ENCODE measurements at regions not wholly inside any gene's neighbourhood (a gene's known extent, or its start where the extent isn't known, plus 50 kb on each side); places are given as distances from the start of the nearest gene placed in this dataset.

- no peaks in the 10 kb centered on the region for H3K27me3 ChIP-seq (ENCODE audit: control insufficient read depth, insufficient read depth, low read length)
- H3K9ac ChIP-seq (ENCODE audit: low read depth, low read length): no peak overlapping the region
- H4K5ac ChIP-seq (ENCODE audit: low read depth, low read length): no peak overlapping the region
- no peak overlapping the region for H2AFZ ChIP-seq (replicated peaks; ENCODE audit: low read length, poor library complexity)
- ChIA-PET CTCF (no interaction called here), POLR2A (ENCODE audit: unreplicated experiment) (no interaction called here)
- 29% methylated on average over 3 of the region's 6 CpGs; no CpG with 5 or more reads in 1 of the 2 experiments for WGBS, 2 experiments (ENCODE audit: extremely low coverage in 2 of 2, insufficient read length in 1 of 2)
- no peak overlapping the region for H4K8ac ChIP-seq (ENCODE audit: low read depth in 2 of 2, low read length in 2 of 2)
- no peak for DNase-seq
- peaks cover 43% of the 10 kb centered on the region for H3K9me3 ChIP-seq (ENCODE audit: control insufficient read depth, insufficient read depth, low read length)
- no peaks in the 10 kb centered on the region for H3K36me3 ChIP-seq (ENCODE audit: control insufficient read depth, insufficient read depth, low read length)
- ATAC-seq (ENCODE audit: low read depth): no peak
- no peak overlapping the region for H3K56ac ChIP-seq (ENCODE audit: extremely low read depth, insufficient read depth, low read length)
- no peak overlapping the region for H2BK15ac ChIP-seq (ENCODE audit: low read depth, low read length)
- H2BK20ac ChIP-seq (ENCODE audit: low read depth, low read length): no peak overlapping the region
- dilution Hi-C loops (cut with HindIII; ENCODE audit: low sequenced_read_pairs, unreplicated experiment) (no loop called here), intact Hi-C loops (cut with micrococcal nuclease) (no loop called here), in situ Hi-C loops (cut with MboI; ENCODE audit: low sequenced_read_pairs) (no loop called here)
- H2BK5ac ChIP-seq (ENCODE audit: low read depth, low read length, poor library complexity, severe bottlenecking): no peak overlapping the region
- no peak overlapping the region for H3K18ac ChIP-seq (ENCODE audit: low read depth, low read length)
- no peak overlapping the region for H3K4me3 ChIP-seq (ENCODE audit: insufficient read depth, low read depth, low read length)
- H3K9me1 ChIP-seq (ENCODE audit: insufficient read depth, low read length): no peaks in the 10 kb centered on the region
- H4K20me1 ChIP-seq (ENCODE audit: insufficient read depth, low read length): no peaks in the 10 kb centered on the region
- H2BK120ac ChIP-seq (ENCODE audit: low read depth, low read length): no peak overlapping the region
- H3K27ac ChIP-seq (ENCODE audit: insufficient read depth, low read length): no peak overlapping the region
- no peak overlapping the region for H2AK5ac ChIP-seq (ENCODE audit: low read depth, low read length)
- no peak overlapping the region for H3K4ac ChIP-seq (ENCODE audit: low read depth, low read length)
- H2AK9ac ChIP-seq (replicated peaks; ENCODE audit: low read depth, low read length, poor library complexity): no peak overlapping the region
- TF ChIP-seq MAZ (IDR thresholded peaks at IDR 0.05; ENCODE audit: borderline replicate concordance, low read depth, low read length) (no peak), CTCF (conservative IDR thresholded peaks at IDR 0.05; ENCODE audit: low read depth, low read length) (no peak), USF2 (IDR thresholded peaks at IDR 0.05; ENCODE audit: low read depth, low read length) (no peak), SMC3 (IDR thresholded peaks at IDR 0.05; ENCODE audit: low read depth, low read length) (no peak), CEBPB (IDR thresholded peaks at IDR 0.05; ENCODE audit: low read depth, low read length) (no peak), FOS (IDR thresholded peaks at IDR 0.05; ENCODE audit: low read depth, low read length) (no peak), RCOR1 (IDR thresholded peaks at IDR 0.05; ENCODE audit: insufficient replicate concordance, low read length) (no peak), RAD21 (IDR thresholded peaks at IDR 0.05; ENCODE audit: low read length) (no peak), ELK1 (IDR thresholded peaks at IDR 0.05; ENCODE audit: borderline replicate concordance, low read depth, low read length) (no peak), POLR2A (IDR thresholded peaks at IDR 0.05; ENCODE audit: low read depth, low read length) (no peak), MAFK (IDR thresholded peaks at IDR 0.05; ENCODE audit: low read depth, low read length) (no peak), BHLHE40 (IDR thresholded peaks at IDR 0.05; ENCODE audit: low read depth, low read length) (no peak)
- no peaks in the 10 kb centered on the region for H3K79me1 ChIP-seq (ENCODE audit: low read depth in 1 of 2, low read length in 2 of 2)
- H3K23ac ChIP-seq (ENCODE audit: low read depth, low read length): no peak overlapping the region
- no peak overlapping the region for H3K4me2 ChIP-seq (ENCODE audit: low read depth, low read length)
- H4K91ac ChIP-seq (ENCODE audit: insufficient read depth, low read depth, low read length): no peak overlapping the region
- H3K14ac ChIP-seq (replicated peaks; ENCODE audit: low read depth, low read length): no peak overlapping the region
- no TSS peak for BruUV-seq (replicated peaks)
- no peaks in the 10 kb centered on the region for H3K4me1 ChIP-seq (ENCODE audit: control insufficient read depth, insufficient read depth, low read length)
These were observed 413.1 kb downstream of the TCERG1L start for GRCh38 chr10:130898381-130898780.
